K562 (cell line): ENCODE measurements at regions not wholly inside any gene's neighbourhood (a gene's known extent, or its start where the extent isn't known, plus 50 kb on each side); places are given as distances from the start of the nearest gene placed in this dataset.

ENCODE experiments used
- ATAC-seq: fragments of 200-7000 bp; cut with Tn5 transposase; 3 replicates; pipeline ENCODE4 v1.9.1; 2020; ENCODE audit warnings: moderate library complexity
- BruUV-seq: library from RNA; stranded (reverse); fragments of 400-500 nt; replicated peaks from 2 replicates; lab custom pipeline; 2021; lab: Mats Ljungman, UMichigan
- CTCF ChIA-PET: fragments of 300-600 bp; formaldehyde crosslinking; extraction: SDS; loops from one replicate; lab custom pipeline; 2021; ENCODE audit warnings: low intra/inter-chr PET ratio; lab: Yijun Ruan, JAX
- POLR2A ChIA-PET: fragments of 300-600, 350-650 bp; sonication (Branson Sonifier 250); formaldehyde crosslinking; extraction: SDS; loops from one replicate; lab custom pipeline; 2021; ENCODE audit warnings: antibody characterized with exemption, inconsistent platforms; lab: Yijun Ruan, JAX
- DNase-seq, 4 experiments: peaks; one replicate each; pipeline versions ENCODE4 v3.0.0 to v3.0.0-alpha.2; 2011 to 2018; ENCODE audit warnings: low spot score in 3 of 4, mixed read lengths in 3 of 4; ENCODE audit errors: extremely low read depth in 1 of 4
- FAIRE-seq: peaks from 2 replicates; lab custom pipeline; 2011; peaks lifted over from hg19 to GRCh38; lab: Jason Lieb, UNC
- H2AFZ ChIP-seq: 2 replicates; pipeline ENCODE4 v1.6.0; 2011; ENCODE audit warnings: low read depth, low read length, control low read depth, inconsistent platforms
- H3K27ac ChIP-seq: fragments of 200-600 bp; 3 replicates; pipeline ENCODE4 v1.8.0; 2011; ENCODE audit warnings: low read depth, mild to moderate bottlenecking, control low read depth, inconsistent platforms, low read length, moderate library complexity, mixed read lengths; ENCODE audit errors: extremely low read depth
- H3K27me3 ChIP-seq, 2 experiments: fragments of 300-600 bp in 1 of 2; 2 replicates in 1 of 2; 3 replicates in 1 of 2; pipeline versions ENCODE4 v1.6.0 to v1.8.0; 2011; ENCODE audit warnings: inconsistent platforms in 2 of 2, low read length in 2 of 2, mild to moderate bottlenecking in 1 of 2, mixed read lengths in 1 of 2, moderate library complexity in 1 of 2; ENCODE audit not compliant: control insufficient read depth in 2 of 2, insufficient read depth in 2 of 2
- H3K36me3 ChIP-seq: fragments of 300-600 bp; 3 replicates; pipeline ENCODE4 v1.8.0; 2011; ENCODE audit warnings: mild to moderate bottlenecking, low read length, inconsistent platforms; ENCODE audit not compliant: control insufficient read depth, insufficient read depth
- H3K4me1 ChIP-seq, 2 experiments: fragments of 200-600 bp in 1 of 2; replicated peaks in 1 of 2; 2 replicates in 1 of 2; 3 replicates in 1 of 2; pipeline versions ENCODE4 v1.5.1 to v1.8.0; 2011; ENCODE audit warnings: inconsistent platforms in 2 of 2, low read length in 2 of 2, mild to moderate bottlenecking in 1 of 2, mixed read lengths in 1 of 2, moderate library complexity in 1 of 2; ENCODE audit not compliant: control insufficient read depth in 2 of 2, insufficient read depth in 2 of 2
- H3K4me2 ChIP-seq: 2 replicates; pipeline ENCODE4 v1.6.1; 2011; ENCODE audit warnings: low read length, control low read depth, inconsistent platforms, mixed read lengths; ENCODE audit not compliant: insufficient read depth
- H3K4me3 ChIP-seq: fragments of 200-600 bp; sonication (generic), shearing (Covaris generic); 2 replicates; pipeline ENCODE4 v1.5.1; 2016; ENCODE audit warnings: control low read depth, inconsistent platforms
- H3K79me2 ChIP-seq: fragments of 200-600 bp; 3 replicates; pipeline ENCODE4 v1.8.0; 2011; ENCODE audit warnings: low read length, inconsistent platforms; ENCODE audit not compliant: control insufficient read depth, insufficient read depth
- H3K9ac ChIP-seq, 2 experiments: 2 replicates each; pipeline versions ENCODE4 v1.6.0 to v1.6.1; 2011; ENCODE audit warnings: low read depth in 2 of 2, low read length in 2 of 2, control low read depth in 1 of 2, inconsistent platforms in 1 of 2, mild to moderate bottlenecking in 1 of 2, mixed read lengths in 1 of 2; ENCODE audit not compliant: insufficient read depth in 1 of 2
- H3K9me1 ChIP-seq: one replicate; pipeline ENCODE4 v1.6.0; 2011; ENCODE audit warnings: inconsistent platforms, mild to moderate bottlenecking, low read length, moderate library complexity; ENCODE audit not compliant: control insufficient read depth, insufficient read depth
- H3K9me3 ChIP-seq: replicated peaks from 2 replicates; pipeline ENCODE4 v1.5.1; 2011; ENCODE audit warnings: low read depth, low read length, inconsistent platforms; ENCODE audit not compliant: control insufficient read depth, insufficient read depth
- H4K20me1 ChIP-seq: replicated peaks from 2 replicates; pipeline ENCODE4 v1.6.1; 2011; ENCODE audit warnings: low read length, inconsistent platforms, mixed read lengths; ENCODE audit not compliant: control insufficient read depth, insufficient read depth
- ARID2 ChIP-seq: fragments of 450-650 bp; IDR thresholded peaks from 2 replicates; pipeline ENCODE4 v1.6.1; 2017; ENCODE audit warnings: antibody characterized with exemption, mild to moderate bottlenecking
- C11orf30 ChIP-seq: fragments of 450-650 bp; IDR thresholded peaks from 2 replicates; pipeline ENCODE4 v1.6.1; 2016; ENCODE audit warnings: low read depth, mild to moderate bottlenecking
- DDX20 ChIP-seq: fragments of 450-650 bp; IDR thresholded peaks from 2 replicates; pipeline ENCODE4 v1.6.1; 2016; ENCODE audit warnings: missing genetic modification characterization, low read depth, mild to moderate bottlenecking, missing compliant biosample characterization, moderate library complexity
- EP300 ChIP-seq: IDR thresholded peaks from 2 replicates; pipeline ENCODE4 v1.6.1; 2012; ENCODE audit warnings: low read length, improper control_type of control experiment
- GABPA ChIP-seq: fragments of 200-800 bp; sonication (Bioruptor generic); conservative IDR thresholded peaks from 2 replicates; pipeline ENCODE4 v1.6.1; 2016; ENCODE audit warnings: low read depth, missing genetic modification characterization, missing compliant biosample characterization
- GATAD2B ChIP-seq: fragments of 450-650 bp; IDR thresholded peaks from 2 replicates; pipeline ENCODE4 v1.6.1; 2017; ENCODE audit warnings: mild to moderate bottlenecking, borderline replicate concordance
- ILK ChIP-seq: fragments of 450-650 bp; IDR thresholded peaks from 2 replicates; pipeline ENCODE4 v1.6.1; 2016; ENCODE audit warnings: missing genetic modification characterization, low read depth, mild to moderate bottlenecking, missing compliant biosample characterization, moderate library complexity, borderline replicate concordance
- KHSRP ChIP-seq: fragments of 450-650 bp; IDR thresholded peaks from 2 replicates; pipeline ENCODE4 v1.6.1; 2017
- PHB ChIP-seq: fragments of 250-450 bp; sonication (Bioruptor Pico); IDR thresholded peaks from 2 replicates; pipeline ENCODE4 v1.5.0; 2021
- RAD51 ChIP-seq: fragments of 450-650 bp; IDR thresholded peaks from 2 replicates; pipeline ENCODE4 v1.7.1; 2016; ENCODE audit warnings: low read depth, mild to moderate bottlenecking, borderline replicate concordance
- RBM17 ChIP-seq: fragments of 200-400 bp; formaldehyde crosslinking; IDR thresholded peaks from 2 replicates; pipeline ENCODE4 v1.6.1; 2017; ENCODE audit warnings: low read depth, mild to moderate bottlenecking, low read length, borderline replicate concordance
- STAT5A ChIP-seq: IDR thresholded peaks from 2 replicates; pipeline ENCODE4 v1.6.1; 2012; ENCODE audit warnings: low read length, inconsistent platforms, borderline replicate concordance
- STAT5B ChIP-seq: fragments of 250-450 bp; sonication (Bioruptor Pico); IDR thresholded peaks from 2 replicates; pipeline ENCODE4 v1.8.0; 2021; ENCODE audit warnings: mild to moderate bottlenecking, inconsistent platforms
- TCF7 ChIP-seq: sonication (generic); IDR thresholded peaks from 2 replicates; pipeline ENCODE4 v1.6.1; 2016; ENCODE audit warnings: antibody characterized with exemption, borderline replicate concordance
- TRIM24 ChIP-seq, 2 experiments: fragments of 450-650 bp; IDR thresholded peaks; 2 replicates each; pipeline ENCODE4 v1.6.1; 2016
- USF1 ChIP-seq: sonication (generic); formaldehyde crosslinking; IDR thresholded peaks from 2 replicates; pipeline ENCODE4 v1.9.0; 2022; ENCODE audit warnings: mild to moderate bottlenecking, missing genetic modification reagents
- ZBTB7A ChIP-seq: IDR thresholded peaks from 2 replicates; pipeline ENCODE4 v1.6.1; 2011; ENCODE audit warnings: low read depth, mild to moderate bottlenecking, low read length, moderate library complexity, borderline replicate concordance; ENCODE audit not compliant: control insufficient read depth
- ZNF217 ChIP-seq: sonication (generic); formaldehyde crosslinking; IDR thresholded peaks from 2 replicates; pipeline ENCODE4 v1.8.0; 2022; ENCODE audit warnings: mild to moderate bottlenecking, missing genetic modification reagents
- ZNF253 ChIP-seq: fragments of 250-450 bp; sonication (Bioruptor Pico); conservative IDR thresholded peaks from 2 replicates; pipeline ENCODE4 v1.6.1; 2021; ENCODE audit warnings: mild to moderate bottlenecking
- ZNF696 ChIP-seq: fragments of 250-450 bp; sonication (Bioruptor Pico); conservative IDR thresholded peaks from 2 replicates; pipeline ENCODE4 v1.4.0; 2020; ENCODE audit warnings: mild to moderate bottlenecking, moderate library complexity
- ZNF717 ChIP-seq: fragments of 250-450 bp; sonication (Bioruptor Pico); IDR thresholded peaks from 2 replicates; pipeline ENCODE4 v1.5.0; 2021
- WGBS: fragments of 100-300 bp; shearing (Covaris generic); methylation state at CpG from one replicate; pipeline ENCODE4 v1.1.6; 2016; ENCODE audit warnings: low coverage, mixed read lengths; ENCODE audit not compliant: insufficient coverage; ENCODE audit errors: missing lambda C conversion rate; 5-methylcytosine and 5-hydroxymethylcytosine counted together
- in situ Hi-C: fragments of 300-500 bp; cut with MboI; formaldehyde crosslinking; loops from 4 replicates; pipeline ENCODE4 v1.15.0; 2018; ENCODE audit warnings: inconsistent platforms, mixed read lengths
- intact Hi-C: fragments of 100-400 bp; cut with micrococcal nuclease; formaldehyde crosslinking; loops from 2 replicates; pipeline ENCODE4 v1.14.2; 2022
- TF ChIP-seq, protein P1 (sequence below): fragments of 450-650 bp; formaldehyde crosslinking; IDR thresholded peaks from 2 replicates; pipeline ENCODE4 v1.4.0; 2020; ENCODE audit warnings: mild to moderate bottlenecking, mixed read lengths
- TF ChIP-seq, protein P2 (sequence below): IDR thresholded peaks from 2 replicates; pipeline ENCODE4 v1.6.1; 2012; ENCODE audit warnings: low read depth, low read length, improper control_type of control experiment, borderline replicate concordance

DNA sequence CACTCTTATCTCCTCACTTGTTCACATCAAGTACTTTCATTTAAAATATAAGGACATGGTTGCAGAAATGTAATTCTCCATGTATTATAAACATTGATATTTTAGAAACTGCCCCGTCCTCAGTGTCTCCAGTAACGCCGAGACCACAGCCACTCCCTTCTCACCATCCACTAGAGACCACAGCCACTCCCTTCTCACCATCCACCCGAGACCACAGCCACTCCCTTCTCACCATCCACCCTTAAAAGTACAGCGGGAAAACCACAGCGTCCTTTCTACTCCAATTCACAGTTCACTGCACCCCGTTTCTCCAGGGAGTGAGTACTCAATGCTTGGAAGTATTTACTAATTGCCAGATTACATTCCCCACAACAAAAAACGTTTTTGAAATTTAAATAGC, 1452.2 kb upstream of the ACVR2A start (continued):
- TF ChIP-seq KHSRP = no peak
- TF ChIP-seq RAD51 = no peak
- TF ChIP-seq USF1 (CRISPR knock-in tag) = no peak
- no peak for TF ChIP-seq ILK (tag)
- no peak for TF ChIP-seq GABPA
- TF ChIP-seq ZNF696 (CRISPR knock-in tag) = no peak
- TF ChIP-seq STAT5B (CRISPR knock-in tag) = no peak
- no peak for TF ChIP-seq STAT5A
- no peak for TF ChIP-seq TCF7
- TF ChIP-seq ZNF217 (CRISPR knock-in tag) = no peak
- TF ChIP-seq C11orf30 = no peak
- TF ChIP-seq RBM17 = no peak
- TF ChIP-seq, all 486 proteins: peak for 0

- DNase-seq (no peak), FAIRE-seq (no peak), ATAC-seq (no peak)
- H3K4me2 ChIP-seq = no peak overlapping the region
- H3K4me1 ChIP-seq = no peaks in the 10 kb centered on the region
- H2AFZ ChIP-seq = no peak overlapping the region
- intact Hi-C loops (no loop called here), in situ Hi-C loops (no loop called here)
- H3K4me3 ChIP-seq = no peak overlapping the region
- POLR2A ChIA-PET = no interaction called here
- no peaks in the 10 kb centered on the region for H3K9me3 ChIP-seq
- CTCF ChIA-PET = no interaction called here
- no peaks in the 10 kb centered on the region for H3K79me2 ChIP-seq
- no peaks in the 10 kb centered on the region for H4K20me1 ChIP-seq
- no peaks in the 10 kb centered on the region for H3K36me3 ChIP-seq
- H3K27ac ChIP-seq = no peak overlapping the region
- H3K9me1 ChIP-seq = no peaks in the 10 kb centered on the region
- BruUV-seq = no TSS peak
- 5% methylated on average over 7 of the region's 10 CpGs for WGBS
- no peaks in the 10 kb centered on the region for H3K27me3 ChIP-seq
- no peak overlapping the region for H3K9ac ChIP-seq
- TF ChIP-seq ZNF253 (CRISPR knock-in tag) (no peak), ARID2 (no peak), PHB (CRISPR knock-in tag) (no peak), EP300 (no peak), GATAD2B (no peak), ZBTB7A (no peak), TRIM24 (IDR thresholded peaks at IDR 0.05) (no peak), ZNF717 (CRISPR knock-in tag) (no peak), DDX20 (tag) (no peak)
- TF ChIP-seq, protein P1, sequence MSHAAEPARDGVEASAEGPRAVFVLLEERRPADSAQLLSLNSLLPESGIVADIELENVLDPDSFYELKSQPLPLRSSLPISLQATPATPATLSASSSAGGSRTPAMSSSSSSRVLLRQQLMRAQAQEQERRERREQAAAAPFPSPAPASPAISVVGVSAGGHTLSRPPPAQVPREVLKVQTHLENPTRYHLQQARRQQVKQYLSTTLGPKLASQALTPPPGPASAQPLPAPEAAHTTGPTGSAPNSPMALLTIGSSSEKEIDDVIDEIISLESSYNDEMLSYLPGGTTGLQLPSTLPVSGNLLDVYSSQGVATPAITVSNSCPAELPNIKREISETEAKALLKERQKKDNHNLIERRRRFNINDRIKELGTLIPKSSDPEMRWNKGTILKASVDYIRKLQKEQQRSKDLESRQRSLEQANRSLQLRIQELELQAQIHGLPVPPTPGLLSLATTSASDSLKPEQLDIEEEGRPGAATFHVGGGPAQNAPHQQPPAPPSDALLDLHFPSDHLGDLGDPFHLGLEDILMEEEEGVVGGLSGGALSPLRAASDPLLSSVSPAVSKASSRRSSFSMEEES (CRISPR knock-in tag) = no peak
- TF ChIP-seq, protein P2, sequence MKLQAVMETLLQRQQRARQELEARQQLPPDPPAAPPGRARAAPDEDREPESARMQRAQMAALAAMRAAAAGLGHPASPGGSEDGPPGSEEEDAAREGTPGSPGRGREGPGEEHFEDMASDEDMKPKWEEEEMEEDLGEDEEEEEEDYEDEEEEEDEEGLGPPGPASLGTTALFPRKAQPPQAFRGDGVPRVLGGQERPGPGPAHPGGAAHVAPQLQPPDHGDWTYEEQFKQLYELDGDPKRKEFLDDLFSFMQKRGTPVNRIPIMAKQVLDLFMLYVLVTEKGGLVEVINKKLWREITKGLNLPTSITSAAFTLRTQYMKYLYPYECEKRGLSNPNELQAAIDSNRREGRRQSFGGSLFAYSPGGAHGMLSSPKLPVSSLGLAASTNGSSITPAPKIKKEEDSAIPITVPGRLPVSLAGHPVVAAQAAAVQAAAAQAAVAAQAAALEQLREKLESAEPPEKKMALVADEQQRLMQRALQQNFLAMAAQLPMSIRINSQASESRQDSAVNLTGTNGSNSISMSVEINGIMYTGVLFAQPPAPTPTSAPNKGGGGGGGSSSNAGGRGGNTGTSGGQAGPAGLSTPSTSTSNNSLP = no peak
These were observed 1452.6 kb upstream of the ACVR2A start for GRCh38 chr2:146392186-146392585.
